Fibroblast of skin of right quadriceps (primary cell): ENCODE measurements at regions not wholly inside any gene's neighbourhood (a gene's known extent, or its start where the extent isn't known, plus 50 kb on each side); places are given as distances from the start of the nearest gene placed in this dataset.
"Not testable (repeated sequence)": the region's sequence is repeated elsewhere in the genome, so short reads cannot be mapped to it uniquely, and the experiment has no call there.

Experiments
- DNase-seq: peaks from one replicate; pipeline ENCODE4 v3.0.0-alpha.2; 2013

DNA sequence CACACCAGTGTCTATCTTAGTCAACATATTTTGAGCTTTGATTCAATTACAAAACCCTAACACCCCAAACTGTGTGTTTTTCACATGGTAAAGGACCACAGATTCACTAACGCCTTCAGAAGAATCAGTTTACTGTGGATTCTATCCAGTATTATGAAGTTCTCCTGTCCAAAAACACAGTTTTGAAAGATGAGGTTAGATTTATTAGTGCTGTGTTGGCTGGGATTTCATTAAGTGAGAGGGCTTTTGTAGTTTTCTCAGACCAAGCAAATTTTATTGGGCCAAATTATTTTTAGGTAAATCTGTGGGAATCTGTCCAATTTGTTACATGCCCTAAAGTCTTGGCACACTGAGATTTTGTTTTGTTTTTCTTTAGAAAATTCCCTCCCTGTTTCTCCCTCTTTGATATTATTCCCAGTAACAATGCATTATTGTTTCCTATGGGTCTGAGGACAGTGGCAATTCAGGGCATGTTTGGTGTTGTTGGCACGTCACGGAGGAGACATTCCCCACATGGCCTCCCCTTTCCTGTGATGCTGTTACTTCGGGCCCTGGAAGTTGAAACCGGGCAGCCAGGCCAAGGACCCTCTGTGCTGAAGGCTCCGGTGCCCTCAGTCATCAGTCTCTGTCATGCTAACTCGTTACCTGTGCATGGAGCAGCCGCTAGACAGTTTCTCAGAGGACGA lies 87.5 kb upstream of the ALKAL2 start:
- DNase-seq = no peak

DNA sequence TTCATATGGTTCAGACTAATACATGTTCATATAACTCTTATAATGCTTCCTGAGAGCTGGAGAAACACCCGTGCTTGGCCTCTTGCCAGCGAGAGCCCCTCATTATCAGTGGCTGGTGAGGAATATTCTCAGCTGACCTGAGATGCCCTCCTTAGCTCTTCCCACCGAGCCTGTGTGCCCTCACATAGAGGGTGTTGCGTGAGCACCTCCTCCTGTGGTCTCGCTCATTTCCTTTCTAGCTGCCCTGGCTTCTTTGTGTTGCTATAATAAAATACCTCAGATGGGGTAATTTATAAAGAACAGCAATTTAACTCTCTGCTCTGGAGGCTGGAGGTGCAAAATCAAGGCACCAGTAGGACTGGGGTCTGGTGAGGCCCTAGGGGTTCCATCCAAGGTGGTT lies 80.5 kb upstream of the ALKAL2 start:
- no peak for DNase-seq

DNA sequence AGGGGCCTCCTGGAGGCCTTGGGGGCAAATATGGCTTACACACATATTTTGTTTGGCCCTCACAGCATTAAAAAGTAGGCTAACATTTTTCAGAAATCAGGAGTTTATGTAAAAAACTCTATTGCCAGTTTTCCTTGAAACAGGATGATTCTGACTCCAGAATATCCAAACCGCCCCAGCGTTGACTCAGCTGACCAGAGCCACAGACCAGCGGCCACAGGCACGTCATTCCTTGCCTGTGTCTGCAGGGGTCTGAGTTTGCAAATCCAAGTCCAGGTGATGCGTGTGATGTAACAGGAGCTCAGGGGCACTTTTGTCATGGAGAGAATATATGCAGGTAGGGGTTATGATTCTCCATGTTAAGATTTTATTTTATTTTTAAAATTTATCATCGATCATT lies 79.4 kb upstream of the ALKAL2 start:
- no peak for DNase-seq

DNA sequence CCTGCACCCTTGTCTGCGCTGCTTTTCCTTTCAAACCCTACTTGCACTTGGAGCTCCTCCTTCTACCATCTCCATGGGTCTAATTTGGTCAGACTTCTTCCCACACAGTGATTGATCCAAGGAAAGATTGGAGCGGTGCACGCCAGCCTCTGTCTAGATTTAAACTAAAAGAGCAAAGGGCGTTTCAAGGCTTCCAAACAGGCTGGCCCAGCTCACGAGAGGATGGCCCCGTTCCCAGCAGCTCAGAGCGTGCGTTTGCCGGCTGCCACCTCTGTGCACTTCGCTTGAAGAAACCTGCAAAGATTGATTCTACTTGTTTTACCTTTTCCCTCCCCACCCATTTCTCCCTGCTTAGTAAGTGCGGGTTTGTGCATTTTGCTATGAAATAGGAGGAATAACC lies 78.8 kb upstream of the ALKAL2 start:
- no peak for DNase-seq

DNA sequence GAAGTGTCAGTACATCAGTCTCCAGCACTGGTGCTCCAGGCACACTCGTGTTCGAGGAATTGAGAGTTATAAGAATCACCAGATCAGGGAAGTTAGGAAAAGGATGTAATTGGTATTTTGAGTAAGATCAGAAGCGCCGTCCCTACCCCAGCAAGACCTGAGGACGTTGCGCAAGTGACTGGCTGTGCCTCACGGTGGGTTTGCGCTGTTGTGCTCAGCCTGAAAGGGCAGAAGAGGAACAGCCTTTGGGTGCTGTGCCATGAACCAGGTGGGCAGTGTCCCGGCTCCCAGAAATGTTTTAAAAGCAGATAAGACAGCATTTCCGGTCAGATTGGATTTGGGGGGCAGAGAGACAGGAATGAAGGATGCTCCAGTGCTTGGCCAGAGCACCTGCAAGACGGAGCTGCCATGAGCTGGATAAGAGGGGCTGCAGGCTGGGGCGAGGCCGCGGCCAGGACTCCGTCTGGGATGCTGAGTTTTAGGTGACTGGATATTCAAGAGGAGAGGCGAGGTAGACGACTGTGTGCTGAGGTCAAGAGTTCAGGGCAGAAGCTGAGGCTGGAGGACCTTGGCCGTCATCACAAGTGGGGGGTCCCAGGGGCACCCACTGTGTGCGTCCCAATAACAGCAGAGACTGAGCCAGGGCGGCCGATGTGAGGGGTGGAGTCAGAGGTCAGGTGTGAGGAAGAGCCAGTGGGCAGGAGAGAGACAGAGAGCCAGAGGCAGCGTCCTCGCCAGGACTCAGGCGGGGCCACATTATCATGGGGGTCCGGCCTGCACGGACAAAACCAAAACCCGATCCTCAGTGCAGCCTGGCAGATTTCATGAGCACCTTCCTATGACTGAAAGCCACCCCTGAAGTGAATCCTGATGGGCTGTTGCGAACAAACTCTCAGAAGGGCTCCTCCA lies 77.7 kb upstream of the ALKAL2 start:
- no peak for DNase-seq

DNA sequence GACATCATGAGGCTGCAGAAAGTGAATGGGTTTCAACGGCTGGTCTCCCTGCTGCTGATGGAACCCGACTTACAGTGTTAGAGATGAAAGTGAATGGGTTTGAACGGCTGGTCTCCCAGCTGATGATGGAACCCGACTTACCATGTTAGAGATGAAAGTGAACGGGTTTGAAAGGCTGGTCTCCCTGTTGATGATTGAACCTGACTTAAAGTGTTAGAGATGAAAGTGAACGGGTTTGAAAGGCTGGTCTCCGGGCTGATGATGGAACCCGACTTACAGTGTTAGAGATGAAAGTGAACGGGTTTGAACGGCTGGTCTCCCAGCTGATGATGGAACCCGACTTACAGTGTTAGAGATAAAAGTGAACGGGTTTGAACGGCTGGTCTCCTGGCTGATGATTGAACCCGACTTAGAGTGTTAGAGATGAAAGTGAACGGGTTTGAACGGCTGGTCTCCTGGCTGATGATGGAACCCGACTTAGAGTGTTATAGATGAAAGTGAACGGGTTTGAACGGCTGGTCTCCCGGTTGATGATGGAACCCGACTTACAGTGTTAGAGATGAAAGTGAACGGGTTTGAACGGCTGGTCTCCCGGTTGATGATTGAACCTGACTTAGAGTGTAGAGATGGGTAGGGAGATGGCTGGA lies 76.1 kb upstream of the ALKAL2 start:
- no peak for DNase-seq

DNA sequence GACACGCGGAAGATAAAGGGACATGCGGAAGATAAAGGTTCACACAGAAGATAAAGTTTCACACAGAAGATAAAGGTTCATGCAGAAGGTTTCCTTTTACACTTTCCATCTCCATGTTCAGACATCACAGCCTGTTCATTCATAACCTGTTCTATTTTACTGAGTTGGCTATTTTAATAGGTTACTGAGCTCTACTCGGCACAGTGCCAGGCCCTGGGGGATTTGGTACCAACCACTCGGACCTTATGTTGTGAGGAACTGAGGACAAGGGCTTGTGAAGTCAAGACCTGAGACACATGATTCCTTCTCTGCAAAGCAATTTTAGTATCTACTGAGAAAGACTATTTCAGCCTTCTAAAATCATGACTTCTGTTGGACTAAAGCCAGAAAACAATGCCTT lies 75.0 kb upstream of the ALKAL2 start:
- no peak for DNase-seq

DNA sequence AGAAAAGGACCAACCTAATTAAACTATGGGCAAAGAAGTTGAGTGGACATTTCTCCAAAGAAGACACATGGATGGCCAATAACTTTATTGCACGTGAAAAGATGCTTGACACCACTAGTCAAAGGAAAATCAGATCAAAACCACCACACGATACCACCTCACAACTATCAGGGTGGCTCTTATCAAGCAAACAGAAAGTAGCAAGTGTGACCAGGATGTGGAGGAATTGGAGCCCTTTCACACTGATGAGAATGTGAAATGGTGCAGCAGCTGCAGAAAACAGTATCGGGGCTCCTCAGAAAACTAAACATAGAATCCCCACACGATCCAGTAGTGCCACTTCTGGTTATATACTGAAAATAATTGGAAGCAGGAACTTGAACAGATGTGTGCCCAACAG lies 72.2 kb upstream of the ALKAL2 start:
- no peak for DNase-seq

DNA sequence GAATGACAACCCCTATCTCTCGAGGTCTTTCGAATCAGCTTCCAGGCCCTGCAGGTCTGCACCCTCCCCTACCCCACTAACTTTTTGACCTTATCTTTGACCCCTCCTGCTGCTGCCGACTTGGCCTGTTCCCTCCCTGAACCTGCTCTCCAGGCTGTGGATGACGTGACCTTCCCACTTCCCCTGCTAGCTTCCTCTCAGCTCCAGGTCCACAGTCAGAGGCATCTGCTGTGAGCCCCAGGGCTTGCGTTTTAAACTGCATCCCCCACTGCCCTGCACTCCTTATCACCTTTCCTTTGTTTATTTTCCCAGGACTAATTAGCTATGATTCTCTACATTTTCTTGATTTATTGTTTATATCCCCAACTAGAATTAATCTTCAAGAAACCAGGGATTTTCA lies 71.2 kb upstream of the ALKAL2 start:
- DNase-seq = no peak

DNA sequence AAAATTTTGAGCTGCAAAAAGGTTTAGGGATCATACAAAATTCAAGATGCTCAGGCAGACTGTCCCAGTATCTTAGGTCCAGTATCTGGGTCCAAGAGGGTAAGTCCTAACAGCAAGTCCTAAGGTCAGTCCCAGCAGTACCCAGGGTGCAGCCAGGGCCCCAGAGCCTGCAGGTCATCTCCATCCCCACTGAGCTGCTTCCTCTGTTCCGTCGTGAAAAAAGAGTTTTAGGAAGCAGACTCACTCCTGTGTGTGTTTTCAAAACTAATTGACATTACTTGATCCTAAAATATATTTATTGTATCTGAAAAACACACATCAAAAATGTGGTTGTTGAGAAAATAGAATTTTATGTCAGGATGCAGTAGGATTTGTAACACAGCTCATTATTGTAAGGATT lies 69.9 kb upstream of the ALKAL2 start:
- DNase-seq = no peak

DNA sequence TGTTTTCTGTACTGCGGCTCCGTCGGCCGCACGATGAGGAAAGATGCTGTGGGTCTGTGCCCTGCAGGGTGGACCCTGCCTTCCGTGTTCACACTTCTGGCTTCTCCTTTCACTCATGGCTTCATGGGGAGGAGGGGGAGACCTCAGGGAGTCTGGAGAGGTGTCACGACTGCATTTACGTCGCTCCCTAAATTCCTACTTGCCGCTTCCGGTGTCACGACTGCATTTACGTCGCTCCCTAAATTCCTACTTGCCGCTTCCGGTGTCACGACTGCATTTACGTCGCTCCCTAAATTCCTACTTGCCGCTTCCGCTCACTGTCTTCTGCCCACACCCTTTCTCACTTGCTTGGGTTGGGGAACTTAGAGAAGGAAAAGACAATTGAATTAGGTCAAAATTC lies 68.4 kb upstream of the ALKAL2 start:
- not testable (repeated sequence) for DNase-seq

DNA sequence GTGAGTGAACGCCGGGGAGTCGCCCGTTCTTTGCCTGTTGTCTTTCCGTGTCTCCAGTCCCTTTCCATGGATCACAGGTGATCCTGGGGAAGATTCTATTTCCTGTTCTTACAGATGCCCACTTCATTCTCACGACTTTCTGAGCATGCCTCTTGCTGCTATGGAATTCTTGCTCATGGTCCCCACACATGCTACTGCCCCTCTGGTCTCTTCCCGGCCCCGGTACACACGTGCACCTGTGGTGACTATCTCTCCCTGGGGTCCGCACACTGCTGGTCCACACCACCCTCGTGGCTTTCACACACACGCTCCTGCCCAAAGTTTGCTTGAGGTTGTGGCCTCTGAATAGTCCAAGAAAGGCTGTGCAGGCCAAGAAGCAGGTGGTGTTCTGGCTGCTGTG lies 67.9 kb upstream of the ALKAL2 start:
- no peak for DNase-seq

DNA sequence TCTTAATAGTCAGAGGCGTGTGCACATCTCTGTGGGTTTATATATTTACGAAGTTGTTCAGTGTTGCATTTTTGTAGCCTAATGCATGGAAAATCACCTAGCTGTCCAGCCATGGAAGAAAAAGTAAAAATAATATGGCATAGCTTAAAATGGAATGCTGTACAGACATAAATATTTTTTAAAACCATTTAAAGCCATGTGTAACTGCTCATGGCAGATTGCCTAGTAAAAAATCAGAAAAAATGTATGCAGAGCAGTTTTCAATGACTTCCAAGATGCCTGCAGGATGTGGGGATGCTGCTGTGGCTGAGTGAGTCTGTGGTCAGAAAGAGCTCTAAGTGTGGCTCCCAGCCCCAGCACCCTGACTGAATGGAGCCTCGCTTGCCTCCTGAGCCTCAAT lies 64.8 kb upstream of the ALKAL2 start:
- DNase-seq = no peak

DNA sequence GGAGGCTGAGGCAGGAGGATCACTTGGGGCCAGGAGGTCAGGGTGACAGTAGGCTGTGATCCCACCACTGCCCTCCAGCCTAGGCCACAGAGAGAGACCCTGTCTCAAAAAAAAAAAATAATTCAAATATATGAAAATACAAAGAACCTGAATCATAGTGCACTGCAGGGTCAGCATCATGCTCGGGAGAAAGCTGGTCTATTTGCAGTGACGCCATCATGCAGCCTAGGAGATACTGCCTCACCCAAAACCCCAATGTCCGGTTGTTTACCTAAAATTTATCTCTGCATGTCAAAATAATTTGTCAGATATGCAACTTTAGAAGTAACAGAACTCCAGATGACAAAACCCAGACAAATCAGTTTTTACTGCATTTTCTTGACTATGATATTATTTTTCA lies 61.5 kb upstream of the ALKAL2 start:
- no peak for DNase-seq

DNA sequence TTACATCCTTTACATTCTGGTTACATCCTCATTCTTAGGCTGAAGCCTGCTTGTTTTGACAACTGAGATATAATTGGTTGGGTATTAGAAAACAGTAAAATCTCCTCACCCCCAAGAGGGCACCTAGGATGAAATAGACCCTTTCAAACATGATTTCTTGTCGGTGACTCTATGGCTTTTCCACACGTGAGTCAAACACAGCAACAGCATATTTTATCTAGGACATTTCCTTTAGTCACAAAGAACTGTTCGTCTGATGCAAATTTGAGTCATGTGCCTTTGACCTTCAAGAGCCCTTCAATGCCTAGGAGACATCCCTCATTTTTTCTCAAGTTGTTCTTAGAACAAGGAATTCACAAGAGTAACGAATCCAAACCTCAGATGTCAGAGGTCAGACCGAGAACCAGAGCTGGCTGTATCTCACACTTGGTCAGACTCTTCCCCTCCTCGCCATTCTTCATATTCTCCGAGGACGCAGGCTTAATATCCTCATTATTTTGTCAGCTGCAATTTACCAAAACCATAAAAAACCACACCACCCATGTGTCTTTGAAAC lies 60.5 kb upstream of the ALKAL2 start:
- DNase-seq = peak; percentile 13

DNA sequence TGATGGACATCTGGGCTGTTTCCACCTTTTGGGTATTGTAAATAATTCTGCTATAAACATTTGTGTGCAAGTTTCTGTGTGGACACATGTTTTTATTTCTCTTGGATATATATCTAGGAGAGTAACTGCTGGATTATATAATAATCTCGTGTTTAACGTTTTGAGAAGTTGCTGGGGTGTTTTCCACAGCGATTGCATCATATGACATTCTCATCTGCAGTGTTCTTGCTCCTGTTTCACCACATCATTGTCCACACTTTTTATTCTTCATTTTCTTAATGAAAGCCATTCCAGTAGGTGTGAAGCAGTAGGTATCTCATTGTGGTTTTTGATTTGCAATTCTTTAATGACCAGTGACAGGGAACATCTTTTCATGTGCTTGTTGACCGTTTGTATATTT lies 56.9 kb upstream of the ALKAL2 start:
- no peak for DNase-seq

DNA sequence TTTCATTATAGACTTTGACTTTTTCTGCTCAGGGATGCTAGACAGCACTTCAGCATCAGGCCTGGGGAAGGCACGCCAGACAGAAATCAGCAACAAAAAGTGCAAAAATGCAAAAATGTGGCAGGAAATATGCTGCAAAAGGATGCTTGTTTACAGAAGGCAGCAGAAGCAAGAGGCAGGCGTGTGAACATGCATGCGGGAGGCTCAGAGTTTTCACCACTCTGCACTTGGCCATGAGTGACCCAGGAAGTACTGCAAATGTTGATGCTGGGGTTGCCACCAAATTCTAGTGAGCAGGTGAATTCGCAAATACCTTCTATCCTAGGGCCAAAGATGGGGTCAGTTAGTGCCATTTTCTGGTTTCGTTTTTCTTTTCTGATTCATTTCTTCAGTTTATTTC lies 55.5 kb upstream of the ALKAL2 start:
- DNase-seq = no peak

DNA sequence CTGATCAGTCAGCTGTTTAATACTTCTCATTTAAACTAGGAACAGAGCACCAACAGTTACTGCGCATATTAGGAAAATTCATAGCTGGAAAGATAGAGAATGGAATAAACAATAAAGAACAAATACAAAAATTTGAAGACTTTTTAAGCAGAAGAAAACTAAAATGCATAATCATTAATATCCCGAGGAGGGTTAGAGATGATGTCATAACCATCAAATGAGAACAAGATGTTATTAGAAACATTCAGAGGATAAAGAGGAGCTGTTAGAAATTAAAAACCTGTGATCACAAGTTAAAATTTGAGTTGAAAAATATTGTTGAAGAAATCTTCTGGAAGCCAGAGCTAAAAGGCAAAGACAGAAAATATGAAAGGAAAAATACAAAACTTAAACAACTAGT lies 54.0 kb upstream of the ALKAL2 start:
- DNase-seq = no peak

DNA sequence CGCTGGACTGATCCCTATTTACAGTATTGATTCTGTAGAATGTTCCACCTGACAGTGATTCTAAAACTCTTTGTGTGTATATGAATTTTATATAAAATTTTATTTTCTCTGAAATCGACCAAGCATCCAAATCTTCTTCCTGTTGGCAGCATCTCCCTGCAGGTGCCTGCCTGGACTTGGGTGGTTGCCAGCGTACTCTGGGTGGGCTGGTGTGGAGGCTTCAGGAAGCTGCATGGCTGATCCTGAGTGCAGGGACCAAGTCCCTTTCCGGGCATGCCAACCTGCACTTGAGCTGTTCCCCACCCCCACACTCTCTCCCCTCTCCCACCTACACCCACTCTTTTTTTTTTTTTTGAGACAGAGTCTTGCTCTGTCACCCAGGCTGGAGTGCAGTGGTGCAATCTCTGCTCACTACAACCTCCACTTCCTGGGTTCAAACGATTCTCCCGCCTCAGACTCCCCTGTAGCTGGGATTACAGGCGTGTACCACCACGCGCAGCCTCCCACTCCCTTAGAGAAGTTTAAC lies 53.2 kb upstream of the ALKAL2 start:
- DNase-seq = no peak
